Breast epithelium (tissue), 3 donors: ENCODE measurements at regions not wholly inside any gene's neighbourhood (a gene's known extent, or its start where the extent isn't known, plus 50 kb on each side); places are given as distances from the start of the nearest gene placed in this dataset.

Experiments
- CTCF ChIP-seq, 3 donors: fragments of 450-650 bp; IDR thresholded peaks; one replicate each; pipeline ENCODE4 v1.5.1; 2016 to 2017; ENCODE audit warnings: antibody characterized with exemption in 3 of 3, mild to moderate bottlenecking in 3 of 3, moderate library complexity in 3 of 3
- POLR2AphosphoS5 ChIP-seq, 3 donors: sonication (generic); formaldehyde crosslinking; IDR thresholded peaks; one replicate each; pipeline ENCODE4 v1.6.1; 2017; ENCODE audit warnings: antibody characterized with exemption in 3 of 3

GRCh38 chrX:113422323-113422722 is 581.7 kb upstream of the AMOT start:
- TF ChIP-seq CTCF (IDR thresholded peaks at IDR 0.05) (no peak), POLR2AphosphoS5 (IDR thresholded peaks at IDR 0.05) (no peak)
